Vagina (tissue), 2 donors: ENCODE measurements at regions not wholly inside any gene's neighbourhood (a gene's known extent, or its start where the extent isn't known, plus 50 kb on each side); places are given as distances from the start of the nearest gene placed in this dataset.

Experiments used
- POLR2A ChIP-seq, 2 donors: fragments of 450-650 bp; IDR thresholded peaks; one replicate each; pipeline ENCODE4 v1.6.1; 2017; ENCODE audit warnings: antibody characterized with exemption in 2 of 2, mild to moderate bottlenecking in 2 of 2, moderate library complexity in 2 of 2
- TF ChIP-seq, protein P1 (sequence below), 3 experiments: fragments of 450-650 bp in 2 of 3; fragments of 200-600 bp in 1 of 3; sonication (generic) in 1 of 3; IDR thresholded peaks; one replicate each; pipeline ENCODE4 v1.5.1; 2017 to 2019; ENCODE audit warnings: antibody characterized with exemption in 3 of 3, mild to moderate bottlenecking in 2 of 3, moderate library complexity in 2 of 3

DNA sequence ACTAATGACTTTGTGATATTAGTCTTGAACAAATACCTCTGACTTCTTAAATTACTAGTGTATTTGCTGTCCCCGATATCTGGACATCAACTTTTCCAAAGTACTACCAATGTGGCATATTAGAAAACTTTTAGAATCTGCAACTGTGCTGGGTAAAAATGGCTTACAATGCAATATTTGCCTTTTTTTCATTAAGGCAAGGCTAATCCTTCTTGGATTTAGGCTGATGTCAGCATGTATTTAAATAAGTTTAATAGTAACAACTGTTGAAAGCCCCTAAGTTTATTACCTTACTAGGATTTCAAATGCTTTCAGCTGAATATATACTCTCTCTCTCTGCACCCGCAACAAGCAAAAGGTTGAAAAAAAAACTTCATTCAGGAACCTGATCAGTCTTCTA, 1232.3 kb downstream of the REEP3 start:
- TF ChIP-seq, protein P1, sequence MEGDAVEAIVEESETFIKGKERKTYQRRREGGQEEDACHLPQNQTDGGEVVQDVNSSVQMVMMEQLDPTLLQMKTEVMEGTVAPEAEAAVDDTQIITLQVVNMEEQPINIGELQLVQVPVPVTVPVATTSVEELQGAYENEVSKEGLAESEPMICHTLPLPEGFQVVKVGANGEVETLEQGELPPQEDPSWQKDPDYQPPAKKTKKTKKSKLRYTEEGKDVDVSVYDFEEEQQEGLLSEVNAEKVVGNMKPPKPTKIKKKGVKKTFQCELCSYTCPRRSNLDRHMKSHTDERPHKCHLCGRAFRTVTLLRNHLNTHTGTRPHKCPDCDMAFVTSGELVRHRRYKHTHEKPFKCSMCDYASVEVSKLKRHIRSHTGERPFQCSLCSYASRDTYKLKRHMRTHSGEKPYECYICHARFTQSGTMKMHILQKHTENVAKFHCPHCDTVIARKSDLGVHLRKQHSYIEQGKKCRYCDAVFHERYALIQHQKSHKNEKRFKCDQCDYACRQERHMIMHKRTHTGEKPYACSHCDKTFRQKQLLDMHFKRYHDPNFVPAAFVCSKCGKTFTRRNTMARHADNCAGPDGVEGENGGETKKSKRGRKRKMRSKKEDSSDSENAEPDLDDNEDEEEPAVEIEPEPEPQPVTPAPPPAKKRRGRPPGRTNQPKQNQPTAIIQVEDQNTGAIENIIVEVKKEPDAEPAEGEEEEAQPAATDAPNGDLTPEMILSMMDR (IDR thresholded peaks at IDR 0.05), result no peak
- TF ChIP-seq POLR2A (IDR thresholded peaks at IDR 0.05), result no peak
